GM19351 (cell line): ENCODE measurements at regions not wholly inside any gene's neighbourhood (a gene's known extent, or its start where the extent isn't known, plus 50 kb on each side); places are given as distances from the start of the nearest gene placed in this dataset.

ENCODE experiments used
- ATAC-seq: cut with Tn5 transposase; IDR thresholded peaks from one replicate; pipeline ENCODE4 v1.9.1; 2021; ENCODE audit warnings: mild to moderate bottlenecking, moderate library complexity; ENCODE audit not compliant: unreplicated experiment

DNA sequence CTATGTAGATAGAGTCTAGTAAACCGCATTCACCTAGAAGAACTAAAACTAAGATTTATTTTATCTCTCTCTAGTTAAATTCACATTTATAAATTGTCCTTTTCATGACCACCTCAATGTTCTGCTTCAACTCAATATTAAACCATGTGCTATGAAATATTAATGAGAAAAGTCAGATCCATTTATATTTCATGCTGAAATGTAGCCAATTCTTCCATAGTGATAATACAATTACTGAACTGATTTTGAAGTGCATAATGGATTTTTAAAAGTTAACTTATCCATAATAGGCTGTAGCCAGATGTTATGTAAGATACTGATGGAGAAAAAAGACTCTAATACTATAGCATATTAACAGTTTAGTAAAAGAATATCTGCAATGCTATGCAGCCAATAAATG lies 479.7 kb upstream of the PCDH15 start:
- no peak for ATAC-seq

DNA sequence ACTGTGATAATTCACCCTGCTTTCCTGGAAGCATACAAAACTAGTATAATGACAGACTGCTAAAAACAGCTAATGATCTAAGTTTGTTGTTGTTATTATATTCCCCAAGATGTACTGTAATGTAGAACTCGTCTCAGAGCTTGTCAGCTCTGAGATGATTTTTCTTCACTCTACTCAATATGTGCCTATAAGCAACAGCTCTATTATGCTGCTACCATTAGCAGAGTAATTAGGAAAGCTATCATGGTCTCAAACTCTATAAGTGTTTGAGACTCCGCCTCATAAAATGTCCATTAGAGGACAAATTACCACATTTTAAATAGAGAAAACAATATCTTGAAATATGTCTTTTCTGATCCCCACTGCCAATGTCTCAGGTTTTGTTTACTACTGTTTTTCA lies 476.5 kb upstream of the PCDH15 start:
- no peak for ATAC-seq

DNA sequence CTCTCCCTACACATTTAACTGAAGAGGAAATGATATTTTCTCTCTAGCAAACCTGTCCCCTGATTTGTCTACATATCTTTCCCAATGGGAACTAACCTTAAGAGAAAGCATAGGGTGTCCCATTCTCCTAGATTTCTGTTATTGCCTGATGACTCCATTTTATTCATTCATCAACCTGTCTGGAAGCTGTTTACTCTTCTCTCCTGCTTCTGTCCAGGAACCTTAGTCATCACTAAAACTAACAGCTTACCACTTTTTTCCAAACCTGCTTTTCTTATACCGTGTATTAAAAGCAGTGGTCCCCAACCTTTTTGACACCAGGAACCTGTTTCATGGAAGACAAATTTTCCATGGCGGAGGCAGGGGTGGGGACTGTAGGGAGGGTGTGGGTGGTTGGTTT lies 473.3 kb upstream of the PCDH15 start:
- ATAC-seq, result no peak

DNA sequence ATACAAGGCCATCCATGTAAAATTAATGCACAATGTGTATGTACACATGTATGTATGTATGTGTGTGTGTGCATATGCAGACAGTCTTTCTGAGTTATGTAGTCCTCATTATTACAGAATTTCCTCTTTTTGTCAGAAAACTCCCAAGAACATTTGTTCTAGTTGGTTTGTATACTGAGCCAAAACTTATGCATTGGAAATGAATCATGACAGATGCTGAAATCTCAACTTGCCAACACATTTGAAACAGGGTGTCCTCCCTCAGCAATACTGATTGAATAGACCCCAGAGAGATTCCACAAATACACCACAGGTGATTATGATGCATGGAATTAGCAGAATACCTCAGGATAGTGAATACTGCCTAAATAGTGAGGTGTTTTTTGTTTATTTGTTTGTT lies 472.9 kb upstream of the PCDH15 start:
- ATAC-seq, result no peak

DNA sequence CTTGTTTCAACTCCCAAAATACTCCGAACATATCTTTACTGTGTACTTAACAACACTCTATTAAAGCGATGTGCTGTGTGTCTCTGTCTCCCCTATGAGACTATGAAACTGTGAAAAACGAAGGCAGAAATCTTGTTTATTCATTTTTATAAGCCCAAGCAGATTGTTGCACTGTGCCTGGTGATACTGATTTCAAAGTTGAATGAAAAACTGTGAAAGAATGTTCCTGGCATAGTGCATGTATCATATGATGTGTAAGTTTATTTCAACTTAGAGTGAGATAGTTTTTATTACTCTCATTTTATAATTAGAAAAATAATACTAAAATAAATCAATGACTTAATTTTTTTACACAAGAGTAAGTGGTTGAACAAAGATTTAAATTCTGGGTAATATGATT lies 471.9 kb upstream of the PCDH15 start:
- no peak for ATAC-seq

DNA sequence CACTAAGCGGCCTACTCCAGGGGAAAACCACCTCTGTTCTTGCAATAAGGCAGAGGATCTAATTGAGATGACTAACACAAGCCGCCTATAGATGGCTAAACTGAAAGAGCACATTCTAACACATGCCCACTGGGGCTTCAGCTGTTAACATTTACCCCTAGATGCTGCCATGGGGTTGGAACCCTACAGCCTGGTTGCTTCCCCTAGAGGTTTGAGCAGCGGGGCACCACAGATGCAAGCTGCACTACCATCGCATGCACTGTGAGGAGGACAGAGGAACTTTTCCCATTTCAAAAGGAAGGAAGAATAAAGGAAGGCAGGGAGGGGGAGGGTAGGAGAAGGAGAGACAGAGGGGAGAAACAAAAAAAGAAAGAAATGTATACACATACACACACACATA lies 465.8 kb upstream of the PCDH15 start:
- ATAC-seq, result no peak

DNA sequence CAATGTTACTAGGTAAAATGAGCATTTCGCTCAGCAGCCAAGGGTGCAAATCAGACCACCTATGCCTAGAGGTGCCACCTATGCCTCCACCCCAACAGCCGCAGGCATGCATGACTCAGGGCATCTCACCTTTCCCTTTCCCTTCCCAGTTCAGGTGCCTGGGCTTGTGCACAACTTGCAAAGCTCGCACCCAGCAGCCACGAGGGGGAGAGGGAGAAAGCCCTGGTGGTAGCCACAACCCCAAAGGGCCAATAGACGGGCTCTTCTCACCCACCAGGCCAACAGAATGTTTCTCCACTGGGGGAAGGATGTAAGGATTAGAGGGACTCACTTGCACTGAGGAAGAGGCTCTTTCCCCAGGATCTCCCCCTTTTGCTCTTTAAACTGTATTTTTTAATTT lies 462.3 kb upstream of the PCDH15 start:
- ATAC-seq, result no peak

DNA sequence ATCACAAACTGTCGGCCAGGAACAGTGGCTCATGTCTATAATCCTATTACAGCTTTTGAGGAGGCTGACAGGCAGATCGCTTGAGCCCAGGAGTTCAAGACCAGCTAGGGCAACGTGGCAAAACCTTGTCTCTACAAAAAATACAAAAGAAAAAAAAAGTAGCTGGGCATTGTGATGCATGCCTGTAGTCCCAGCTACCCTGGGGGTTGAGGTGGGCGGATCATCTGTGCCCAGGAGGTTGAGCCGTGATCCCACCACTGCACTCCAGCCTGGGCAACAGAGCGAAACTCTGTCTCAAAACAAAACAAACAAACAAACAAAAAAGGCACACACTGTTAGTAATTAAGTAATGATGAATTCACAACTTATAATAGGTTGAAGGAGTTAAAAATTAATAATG lies 441.5 kb upstream of the PCDH15 start:
- no peak for ATAC-seq

DNA sequence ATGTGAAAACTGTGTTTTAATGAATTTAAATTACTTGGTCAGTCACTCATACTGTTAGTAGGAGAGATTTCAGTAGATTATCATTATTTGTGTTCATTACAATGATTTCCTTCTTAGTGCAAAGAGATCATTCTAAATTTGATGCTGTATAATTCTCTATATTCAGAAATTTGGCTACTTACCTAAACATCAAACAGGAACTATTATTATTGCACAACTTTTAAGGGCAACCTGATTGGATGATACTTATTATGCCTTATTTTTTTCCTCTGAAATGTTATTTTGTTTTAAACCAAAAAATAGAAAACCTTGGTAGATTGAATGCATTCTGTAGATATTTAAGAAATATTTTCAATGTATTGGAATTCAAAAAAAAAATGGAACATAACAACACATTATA lies 436.4 kb upstream of the PCDH15 start:
- ATAC-seq, result no peak

DNA sequence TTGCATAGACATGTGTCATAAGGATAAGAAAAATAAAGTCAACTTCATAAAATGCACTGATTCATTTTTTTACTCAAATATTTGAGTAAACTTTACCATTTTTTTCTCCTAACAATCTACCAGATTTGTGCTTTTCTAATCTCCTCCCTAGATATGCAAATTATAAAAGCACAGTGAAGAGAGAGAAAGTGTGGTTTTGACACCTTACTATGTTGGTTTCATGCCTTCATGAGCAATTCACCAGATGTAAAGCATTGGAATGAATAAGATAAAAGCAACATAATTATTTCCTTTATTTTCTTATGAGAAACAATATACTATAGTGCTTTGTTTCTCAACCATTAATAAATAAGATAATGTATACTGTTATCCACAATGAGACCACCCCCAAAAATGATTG lies 432.5 kb upstream of the PCDH15 start:
- peak; percentile 99 for ATAC-seq

DNA sequence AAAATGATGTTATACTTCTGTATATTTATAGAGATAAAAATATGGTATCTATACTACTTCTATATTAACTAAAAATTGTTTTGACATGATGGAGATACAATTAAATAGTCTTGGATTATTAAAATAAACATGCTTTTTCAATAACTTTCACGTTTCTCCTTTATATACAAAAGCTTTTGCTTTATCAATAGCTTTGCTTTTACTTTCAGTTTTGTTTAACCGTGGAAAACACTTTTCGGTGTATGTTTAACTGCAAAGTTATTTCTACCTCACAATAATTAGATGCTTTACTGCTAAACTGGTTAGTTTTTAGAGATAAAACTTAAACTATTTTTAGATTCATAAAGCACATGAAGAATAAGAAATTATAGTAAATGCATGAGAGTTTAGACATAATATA lies 432.1 kb upstream of the PCDH15 start:
- peak; percentile 50 for ATAC-seq

DNA sequence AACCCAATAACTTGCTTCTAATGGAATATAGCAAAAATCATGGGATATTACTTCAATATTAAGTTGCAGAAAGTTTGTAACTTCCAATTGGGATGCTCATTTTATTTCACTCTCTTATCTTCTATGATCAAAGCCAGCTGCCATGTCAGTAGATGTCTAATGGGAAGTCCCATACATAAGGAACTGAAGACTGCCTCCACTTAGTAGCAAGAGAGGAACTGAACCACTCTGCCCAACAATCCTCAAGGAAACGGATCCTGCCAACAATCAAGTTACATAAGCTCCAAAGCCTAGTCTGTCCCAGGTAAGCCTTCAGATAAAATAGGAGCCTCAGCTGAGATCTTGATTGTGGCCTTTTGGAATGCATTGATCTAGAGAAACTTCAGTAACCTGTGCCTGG lies 431.5 kb upstream of the PCDH15 start:
- ATAC-seq, result peak; percentile 24

DNA sequence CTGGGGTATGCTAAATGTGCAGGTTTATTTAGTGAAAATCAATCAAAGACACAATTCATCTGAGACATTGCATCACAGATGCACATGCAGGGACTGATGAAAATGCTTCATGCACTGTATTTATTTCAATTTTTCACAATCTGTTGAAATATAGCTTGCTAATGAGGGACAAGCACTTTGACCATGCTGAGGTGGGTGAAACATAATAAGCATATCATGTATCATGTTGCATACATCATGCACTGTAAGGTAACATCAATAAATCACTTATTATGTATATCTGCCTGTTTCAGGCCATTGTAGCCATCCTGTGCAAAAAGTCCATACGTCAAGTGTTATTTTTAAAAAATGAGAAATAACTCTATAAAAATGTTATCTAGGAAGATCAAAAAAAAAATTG lies 426.9 kb upstream of the PCDH15 start:
- ATAC-seq, result no peak

DNA sequence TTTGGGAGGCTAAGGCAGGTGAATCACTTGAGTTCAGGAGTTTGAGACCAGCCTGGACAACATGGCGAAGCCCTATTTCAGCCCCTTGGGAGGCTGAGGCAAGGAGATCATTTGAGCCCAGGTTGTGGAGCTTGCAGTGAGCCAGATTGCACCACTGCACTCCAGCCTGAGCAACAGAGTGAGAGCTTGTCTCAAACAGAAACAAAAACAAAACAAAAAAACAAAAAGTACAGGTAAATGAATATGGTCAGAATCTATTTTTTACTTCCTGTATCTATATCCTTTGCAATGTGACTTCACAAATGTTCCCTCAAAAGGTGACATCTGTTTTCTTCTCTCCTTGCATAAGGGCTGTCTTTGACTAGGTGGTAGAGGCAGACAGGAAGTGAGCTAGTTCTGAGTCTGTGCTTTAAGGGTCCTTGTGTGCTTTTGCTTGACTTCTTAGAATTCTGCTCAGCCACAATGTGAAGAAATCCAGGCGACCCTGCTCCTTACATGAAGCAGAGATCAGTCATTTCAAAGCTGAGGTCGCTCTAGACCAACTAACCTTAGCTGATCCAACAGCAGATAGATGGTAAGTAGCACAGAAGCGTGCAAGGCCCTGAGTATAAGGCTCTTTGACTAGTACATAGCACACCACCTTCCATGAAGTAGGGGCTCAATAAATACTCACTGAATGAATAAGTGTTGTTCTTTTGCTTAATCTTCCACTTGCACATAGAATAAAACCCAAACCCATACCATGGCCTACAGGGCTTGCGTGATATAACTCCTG lies 423.2 kb upstream of the PCDH15 start:
- peak; percentile 71 for ATAC-seq

DNA sequence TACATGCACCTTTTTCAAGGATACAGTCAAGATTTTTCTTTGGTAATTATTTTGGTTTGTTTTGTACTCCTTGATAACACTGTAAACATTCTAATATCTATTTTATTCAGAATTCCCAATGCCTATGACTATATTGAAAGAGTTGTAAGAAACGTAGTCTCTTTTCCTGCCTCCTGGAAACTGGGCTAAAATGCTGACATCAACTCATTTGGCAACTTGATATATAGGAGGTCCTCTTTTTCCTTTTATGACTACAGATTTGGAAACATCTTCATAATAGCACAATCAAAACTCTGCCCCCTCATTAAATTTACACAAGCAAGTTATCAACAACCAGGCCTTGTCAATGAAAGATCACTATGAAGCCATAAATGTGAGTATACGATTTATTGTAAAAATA lies 422.3 kb upstream of the PCDH15 start:
- ATAC-seq, result no peak

DNA sequence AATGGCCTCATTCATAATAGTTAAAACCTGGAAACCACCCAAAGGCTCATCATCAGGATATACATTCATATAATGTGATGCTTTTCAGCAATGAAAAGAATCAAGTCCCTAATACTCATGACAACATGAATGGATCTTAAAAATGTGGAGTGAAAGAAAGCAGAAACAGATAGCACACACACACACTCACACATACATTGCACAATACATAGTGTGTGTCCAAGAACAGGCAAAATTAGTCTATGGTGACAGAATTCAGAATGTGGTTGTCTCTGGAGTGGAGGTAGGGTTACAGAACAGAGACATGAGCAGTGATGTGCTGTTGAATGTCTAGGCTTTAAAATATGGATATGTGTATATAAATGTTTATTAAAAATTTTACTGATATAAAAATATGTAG lies 419.9 kb upstream of the PCDH15 start:
- ATAC-seq, result no peak

DNA sequence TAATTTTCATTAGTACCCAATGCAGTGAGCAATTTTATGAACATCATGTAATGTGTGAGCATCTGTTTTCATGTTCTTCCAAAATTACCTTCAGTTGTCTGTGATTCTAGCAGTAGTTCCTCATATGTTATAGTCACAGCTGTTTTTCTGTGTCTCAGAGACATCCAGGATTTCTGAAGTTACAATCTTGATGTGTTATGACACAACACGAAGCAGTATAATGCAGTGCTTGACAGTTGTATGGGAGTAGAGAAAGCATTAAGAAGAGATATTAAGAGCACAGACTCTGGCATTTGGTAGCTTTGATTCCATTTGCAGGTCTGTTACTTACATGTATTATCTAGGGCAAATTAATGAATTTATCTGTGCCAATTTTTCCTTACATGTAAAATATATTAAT lies 414.7 kb upstream of the PCDH15 start:
- no peak for ATAC-seq

DNA sequence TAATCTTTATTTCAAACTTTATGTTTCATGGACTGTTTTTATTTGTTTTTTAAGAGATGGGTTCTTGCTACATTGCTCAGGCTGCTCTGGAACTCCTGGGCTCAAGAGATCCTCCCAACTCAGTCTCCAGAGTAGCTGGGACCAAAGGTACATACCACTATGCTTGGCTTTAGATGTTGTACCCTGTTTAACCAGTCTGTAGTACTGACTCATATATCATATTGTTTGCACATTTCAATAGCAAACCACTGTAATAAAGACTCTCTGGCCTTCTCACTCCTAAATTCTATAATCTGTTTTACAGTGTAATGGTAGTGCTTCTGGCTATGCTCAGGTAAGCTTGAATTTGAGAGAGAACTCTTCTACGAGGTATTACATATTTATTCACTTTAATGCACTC lies 413.6 kb upstream of the PCDH15 start:
- ATAC-seq, result no peak

DNA sequence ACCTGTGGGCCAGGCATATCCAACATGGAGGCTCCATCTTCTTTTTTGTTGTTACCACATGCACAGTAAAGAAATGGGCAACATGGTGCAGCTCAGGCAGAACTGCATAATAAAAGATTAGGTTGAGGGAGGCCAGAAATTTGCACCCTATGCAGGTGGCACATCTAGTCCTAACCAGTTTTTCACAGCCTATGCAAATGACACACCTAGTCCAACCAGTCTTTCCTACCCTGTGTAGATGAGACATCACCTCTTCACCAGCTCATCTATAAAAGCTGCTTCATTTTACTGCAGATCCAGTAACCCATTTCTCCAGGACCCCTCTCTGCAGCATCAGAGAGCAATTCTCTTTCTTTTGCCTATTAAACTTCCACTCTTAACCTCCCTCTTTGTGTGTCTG lies 411.0 kb upstream of the PCDH15 start:
- ATAC-seq, result no peak

DNA sequence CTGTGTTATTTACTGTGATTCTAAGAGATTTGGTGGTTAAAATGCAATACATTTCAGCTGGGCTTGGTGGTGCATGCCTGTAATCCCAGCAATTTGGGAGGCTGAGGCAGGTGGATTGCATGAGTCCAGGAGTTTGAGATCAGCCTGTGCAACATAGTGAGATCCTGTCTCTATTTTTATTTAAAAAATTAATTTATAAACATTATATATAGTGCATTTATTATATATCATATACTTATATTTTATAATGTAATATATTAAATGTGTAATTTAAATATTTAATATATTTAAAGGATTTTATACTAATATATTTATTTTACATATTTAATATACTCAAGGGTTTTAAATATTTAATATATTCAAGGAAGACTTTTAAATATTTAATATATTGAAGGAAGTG lies 402.8 kb upstream of the PCDH15 start:
- ATAC-seq, result no peak

DNA sequence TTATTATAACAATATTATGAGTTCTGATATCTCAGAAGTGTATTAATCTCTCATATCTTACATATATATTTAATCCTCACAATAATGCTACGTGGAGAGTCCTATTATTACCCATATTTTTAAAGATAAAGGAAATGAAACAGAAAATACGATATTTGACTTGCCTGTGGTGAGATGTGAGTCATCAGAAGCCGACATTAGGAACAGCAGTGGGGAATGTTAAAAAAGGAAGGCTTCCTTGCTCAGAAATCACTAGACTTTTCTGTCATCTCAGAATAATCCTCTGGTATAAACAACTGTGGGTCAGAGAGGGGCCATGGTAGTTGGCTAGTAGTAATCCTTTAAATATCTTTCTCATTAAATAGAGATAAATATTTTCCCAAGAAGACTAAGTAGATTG lies 402.3 kb upstream of the PCDH15 start:
- no peak for ATAC-seq

DNA sequence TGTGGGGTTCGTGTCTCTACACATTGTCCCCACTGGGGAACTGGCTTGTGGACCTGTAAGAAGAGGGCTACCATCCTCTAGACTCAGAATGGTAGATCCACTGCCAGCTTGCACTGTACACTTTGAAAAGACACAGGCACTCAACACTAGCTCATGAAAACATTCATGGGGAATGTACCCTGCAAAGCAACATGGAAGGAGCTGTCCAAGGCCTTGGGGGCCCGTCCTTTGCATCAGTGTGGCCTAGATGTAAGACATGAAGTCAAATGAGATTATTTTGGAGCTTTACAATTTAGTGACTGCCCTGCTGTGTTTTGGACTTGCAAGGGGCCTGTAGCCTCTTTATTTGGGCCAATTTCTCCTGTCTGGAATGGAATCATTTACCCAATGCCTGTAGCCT lies 399.0 kb upstream of the PCDH15 start:
- no peak for ATAC-seq

DNA sequence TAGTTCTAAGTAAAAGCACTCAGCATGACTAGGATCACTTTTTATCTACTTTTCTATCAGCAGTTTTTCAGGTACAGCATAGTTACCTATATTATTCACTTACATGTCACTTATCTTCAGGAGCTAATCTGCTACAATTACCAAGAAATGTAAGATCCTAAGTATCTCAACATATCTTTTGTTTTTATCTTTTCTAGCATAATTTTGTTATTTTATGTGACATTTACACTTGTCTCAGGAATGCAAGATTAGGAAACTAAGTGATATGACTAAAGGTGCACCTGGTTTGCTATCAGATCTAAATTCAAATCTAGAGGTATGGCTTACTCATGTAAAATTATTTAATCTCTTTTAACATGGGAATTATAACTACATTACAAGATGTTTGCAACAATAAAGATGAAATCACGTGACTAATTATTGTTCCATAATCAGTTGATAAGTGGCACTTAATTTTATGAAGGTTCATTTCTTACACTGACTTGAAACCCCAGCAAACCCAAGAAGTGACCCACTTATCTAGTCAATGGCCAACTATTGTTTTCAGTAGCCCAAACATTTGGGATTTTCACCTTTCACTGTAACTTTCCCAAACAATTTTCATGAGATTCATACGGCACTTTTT lies 390.3 kb upstream of the PCDH15 start:
- ATAC-seq, result no peak
